ENCODE measurements at regions not wholly inside any gene's neighbourhood (a gene's known extent, or its start where the extent isn't known, plus 50 kb on each side); places are given as distances from the start of the nearest gene placed in this dataset.

DNA sequence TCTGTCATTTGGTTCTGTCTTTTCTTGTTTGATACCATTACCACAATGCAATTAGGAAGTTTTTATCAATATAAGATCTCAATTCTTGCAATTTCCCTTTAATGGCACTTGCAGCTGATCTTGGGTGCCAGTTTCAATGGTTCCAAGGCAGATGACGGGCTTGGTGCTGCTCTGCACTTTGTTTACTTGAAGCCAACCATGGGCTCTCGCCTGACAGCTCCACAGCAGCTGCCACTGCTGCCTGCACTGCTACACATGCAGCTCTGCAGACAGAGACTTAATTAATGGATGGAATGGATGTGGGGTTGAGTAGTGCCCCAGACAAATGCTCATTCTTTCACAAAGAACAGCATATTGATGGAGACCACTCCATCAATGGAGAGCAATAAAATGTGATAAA is 1024.3 kb upstream of the EPHA7 start:
- Mint-ChIP-seq H3K36me3 (no peaks in the 10 kb centered on the region), H3K27ac (no peak overlapping the region), H3K27me3 (no peaks in the 10 kb centered on the region), H3K4me3 (no peak overlapping the region), H3K9me3 (peaks cover 0 to 7% (median 3%) of the 10 kb centered on the region in 7 donors), H3K4me1 (no peaks in the 10 kb centered on the region)
- DNase-seq (no peak), ATAC-seq (ENCODE audit: low read depth in 2 of 2) (no peak)
- Histone ChIP-seq H3K27me3 (ENCODE audit: control insufficient read depth, insufficient read depth, low read length) (no peaks in the 10 kb centered on the region), H3K27ac (ENCODE audit: insufficient read depth, low read length, poor library complexity, severe bottlenecking) (no peak overlapping the region), H3K9me3 (ENCODE audit: control insufficient read depth in 2 of 2, low read length in 2 of 2) (peaks cover 0 to 5% of the 10 kb centered on the region in 2 experiments), H3K4me1 (ENCODE audit: control insufficient read depth, insufficient read depth, low read length, poor library complexity, severe bottlenecking) (no peaks in the 10 kb centered on the region), H3K4me3 (ENCODE audit: low read depth, low read length) (no peak overlapping the region), H3K36me3 (ENCODE audit: control insufficient read depth, insufficient read depth, low read length) (no peaks in the 10 kb centered on the region)

DNA sequence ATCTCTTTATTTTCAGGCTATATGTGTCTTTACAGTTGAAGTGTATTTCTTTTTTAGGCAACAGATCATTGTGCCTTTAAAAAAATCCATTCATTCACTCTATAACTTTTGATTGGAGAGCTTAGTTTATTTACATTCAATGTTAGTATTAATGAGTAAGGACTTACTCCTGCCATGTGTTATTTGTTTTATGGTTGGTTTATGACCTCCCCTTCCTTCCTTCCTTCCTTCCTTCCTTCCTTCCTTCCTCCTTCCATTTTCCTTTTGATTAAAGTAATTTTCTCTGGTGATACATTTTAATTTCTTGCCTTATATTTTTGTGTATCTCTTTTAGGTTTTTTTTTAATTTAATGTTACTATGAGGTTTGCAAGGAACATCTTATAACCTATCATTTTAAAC is 1005.3 kb upstream of the EPHA7 start:
- Histone ChIP-seq H3K27ac (ENCODE audit: insufficient read depth, low read length, poor library complexity, severe bottlenecking) (no peak overlapping the region), H3K4me1 (ENCODE audit: control insufficient read depth, insufficient read depth, low read length, poor library complexity, severe bottlenecking) (no peaks in the 10 kb centered on the region), H3K9me3 (ENCODE audit: control insufficient read depth in 2 of 2, low read length in 2 of 2) (peaks cover 0 to 5% of the 10 kb centered on the region in 2 experiments), H3K36me3 (ENCODE audit: control insufficient read depth, insufficient read depth, low read length) (no peaks in the 10 kb centered on the region), H3K27me3 (ENCODE audit: control insufficient read depth, insufficient read depth, low read length) (no peaks in the 10 kb centered on the region), H3K4me3 (ENCODE audit: low read depth, low read length) (no peak overlapping the region)
- no peak overlapping the region for H3K4me3 Mint-ChIP-seq
- peak overlapping the region in 1 of 3 donors; percentile 48 for H3K27ac Mint-ChIP-seq
- no peaks in the 10 kb centered on the region for H3K4me1 Mint-ChIP-seq
- DNase-seq (no peak), ATAC-seq (ENCODE audit: low read depth in 2 of 2) (no peak)
- peaks cover 0 to 25% (median 10%) of the 10 kb centered on the region in 7 donors for H3K9me3 Mint-ChIP-seq
- no peaks in the 10 kb centered on the region for H3K36me3 Mint-ChIP-seq
- H3K27me3 Mint-ChIP-seq: no peaks in the 10 kb centered on the region

DNA sequence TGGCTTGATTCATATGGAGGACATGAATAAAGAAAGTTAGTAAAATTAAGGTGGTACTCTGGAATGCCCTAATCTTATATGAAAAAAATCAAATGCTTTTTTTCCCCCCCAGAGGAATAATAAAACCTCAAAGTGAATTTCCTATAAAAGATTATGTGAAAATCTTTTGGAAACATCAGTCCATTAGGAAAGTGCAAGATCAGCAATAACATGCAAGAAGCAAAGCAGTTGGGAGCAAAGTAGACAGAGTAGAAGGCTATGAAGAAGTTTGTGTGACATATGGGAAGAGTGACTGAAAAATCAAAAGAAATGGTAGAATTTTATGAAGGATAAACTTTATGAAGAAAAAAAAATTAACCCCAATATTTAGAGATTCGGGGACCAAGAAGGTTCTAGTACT is 998.0 kb upstream of the EPHA7 start:
- Histone ChIP-seq H3K4me3 (ENCODE audit: low read depth, low read length) (no peak overlapping the region), H3K27me3 (ENCODE audit: control insufficient read depth, insufficient read depth, low read length) (no peaks in the 10 kb centered on the region), H3K27ac (ENCODE audit: insufficient read depth, low read length, poor library complexity, severe bottlenecking) (no peak overlapping the region), H3K4me1 (ENCODE audit: control insufficient read depth, insufficient read depth, low read length, poor library complexity, severe bottlenecking) (no peaks in the 10 kb centered on the region), H3K36me3 (ENCODE audit: control insufficient read depth, insufficient read depth, low read length) (no peaks in the 10 kb centered on the region), H3K9me3 (ENCODE audit: control insufficient read depth in 2 of 2, low read length in 2 of 2) (no peaks in the 10 kb centered on the region)
- Mint-ChIP-seq H3K4me3 (no peak overlapping the region), H3K27me3 (no peaks in the 10 kb centered on the region), H3K27ac (no peak overlapping the region), H3K4me1 (no peaks in the 10 kb centered on the region), H3K9me3 (peaks cover 0 to 10% (median 5%) of the 10 kb centered on the region in 7 donors), H3K36me3 (no peaks in the 10 kb centered on the region)
- DNase-seq: no peak
- no peak for ATAC-seq (ENCODE audit: low read depth in 2 of 2)

DNA sequence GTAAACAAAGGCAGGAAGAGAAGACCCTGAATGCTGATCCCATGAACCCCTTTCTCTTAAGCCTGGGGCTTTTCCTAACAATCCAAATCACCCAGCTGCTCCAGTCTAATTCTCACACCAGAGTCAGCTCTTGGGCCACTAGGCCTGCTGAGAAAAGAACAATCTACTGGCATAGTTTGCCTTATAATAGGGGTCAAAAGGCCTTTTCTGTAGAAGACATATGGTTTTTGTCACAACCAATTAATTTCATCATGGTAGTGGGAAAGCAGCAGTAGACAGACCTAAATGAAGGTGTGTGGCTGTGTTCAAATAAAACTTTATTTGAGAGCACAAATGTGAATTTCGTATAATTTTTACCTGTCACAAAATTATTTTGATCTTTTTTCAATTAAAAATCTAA is 994.7 kb upstream of the EPHA7 start:
- H3K27ac Mint-ChIP-seq: no peak overlapping the region
- peaks cover 1 to 11% (median 4%) of the 10 kb centered on the region in 7 donors for H3K9me3 Mint-ChIP-seq
- Histone ChIP-seq H3K4me3 (ENCODE audit: low read depth, low read length) (no peak overlapping the region), H3K4me1 (ENCODE audit: control insufficient read depth, insufficient read depth, low read length, poor library complexity, severe bottlenecking) (no peaks in the 10 kb centered on the region), H3K36me3 (ENCODE audit: control insufficient read depth, insufficient read depth, low read length) (no peaks in the 10 kb centered on the region), H3K27ac (ENCODE audit: insufficient read depth, low read length, poor library complexity, severe bottlenecking) (no peak overlapping the region), H3K27me3 (ENCODE audit: control insufficient read depth, insufficient read depth, low read length) (no peaks in the 10 kb centered on the region), H3K9me3 (ENCODE audit: control insufficient read depth in 2 of 2, low read length in 2 of 2) (no peaks in the 10 kb centered on the region)
- H3K4me3 Mint-ChIP-seq: no peak overlapping the region
- H3K36me3 Mint-ChIP-seq: no peaks in the 10 kb centered on the region
- ATAC-seq (ENCODE audit: low read depth in 2 of 2) (no peak), DNase-seq (no peak)
- H3K27me3 Mint-ChIP-seq: no peaks in the 10 kb centered on the region
- H3K4me1 Mint-ChIP-seq: no peaks in the 10 kb centered on the region

DNA sequence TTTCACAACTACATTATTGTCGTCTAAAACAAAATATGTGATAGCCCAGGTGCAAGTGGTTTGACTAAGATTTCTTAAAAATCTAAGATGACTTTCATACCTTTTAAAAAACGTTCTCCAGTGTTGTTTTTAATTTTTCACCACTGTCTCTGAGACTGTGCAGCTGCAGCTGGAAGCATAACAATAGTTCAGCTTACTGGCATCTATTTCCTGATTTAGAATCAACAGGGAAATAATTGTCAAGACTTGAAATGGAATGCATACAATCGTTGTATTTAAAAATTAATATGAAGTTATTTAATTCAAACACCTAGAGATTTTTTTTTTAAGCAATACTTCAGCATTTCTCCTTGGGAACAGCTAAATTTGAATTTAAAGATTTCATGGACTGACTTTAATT is 982.0 kb upstream of the EPHA7 start:
- H3K4me1 Mint-ChIP-seq: no peaks in the 10 kb centered on the region
- H3K4me3 Mint-ChIP-seq: no peak overlapping the region
- no peak for ATAC-seq (ENCODE audit: low read depth in 2 of 2)
- DNase-seq: no peak
- no peak overlapping the region for H3K27ac Mint-ChIP-seq
- H3K9me3 Mint-ChIP-seq: peaks cover 0 to 8% (median 3%) of the 10 kb centered on the region in 7 donors
- H3K36me3 Mint-ChIP-seq: no peaks in the 10 kb centered on the region
- Histone ChIP-seq H3K4me3 (ENCODE audit: low read depth, low read length) (no peak overlapping the region), H3K9me3 (ENCODE audit: control insufficient read depth in 2 of 2, low read length in 2 of 2) (no peaks in the 10 kb centered on the region), H3K4me1 (ENCODE audit: control insufficient read depth, insufficient read depth, low read length, poor library complexity, severe bottlenecking) (no peaks in the 10 kb centered on the region), H3K27me3 (ENCODE audit: control insufficient read depth, insufficient read depth, low read length) (no peaks in the 10 kb centered on the region), H3K36me3 (ENCODE audit: control insufficient read depth, insufficient read depth, low read length) (no peaks in the 10 kb centered on the region), H3K27ac (ENCODE audit: insufficient read depth, low read length, poor library complexity, severe bottlenecking) (no peak overlapping the region)
- H3K27me3 Mint-ChIP-seq: no peaks in the 10 kb centered on the region

DNA sequence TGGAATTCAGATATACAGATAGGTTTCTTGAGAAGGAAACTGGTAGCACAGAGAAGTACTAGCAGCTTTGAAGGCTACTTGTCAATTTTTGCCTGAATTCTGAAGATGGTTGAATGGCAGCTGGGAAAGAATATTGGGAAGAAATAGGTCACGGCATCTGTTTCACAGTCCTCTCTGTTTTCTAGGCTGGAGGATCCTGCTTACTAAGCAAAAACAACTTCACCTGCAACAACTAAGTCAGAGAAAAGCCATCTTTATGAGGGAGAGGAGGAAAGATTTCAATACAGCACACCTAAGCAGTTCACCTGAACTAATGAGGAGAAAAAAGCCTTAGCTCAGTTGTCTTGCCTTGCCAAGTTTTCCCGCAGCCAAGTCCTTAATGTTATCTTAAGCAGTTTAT is 975.5 kb upstream of the EPHA7 start:
- no peak overlapping the region for H3K27ac ChIP-seq (ENCODE audit: insufficient read depth, low read length, poor library complexity, severe bottlenecking)
- no peaks in the 10 kb centered on the region for H3K36me3 ChIP-seq (ENCODE audit: control insufficient read depth, insufficient read depth, low read length)

DNA sequence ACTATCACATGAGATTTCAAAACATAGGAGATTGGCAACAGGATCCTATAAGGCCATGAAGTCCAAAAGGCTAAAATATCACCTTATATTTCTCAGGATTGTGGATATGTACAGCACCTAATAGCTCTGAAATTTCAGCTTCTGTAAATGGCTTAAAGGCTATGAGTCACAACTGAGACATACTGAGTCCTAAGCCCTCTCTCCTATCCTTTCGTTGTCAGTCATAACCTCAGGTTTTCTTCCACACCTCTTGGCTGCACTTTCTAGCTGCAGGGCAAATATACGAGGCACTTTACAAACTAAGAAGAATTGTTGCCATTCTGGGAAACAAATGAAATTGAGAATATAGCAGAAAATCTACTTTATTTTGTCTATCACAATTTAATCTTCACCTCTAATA is 969.9 kb upstream of the EPHA7 start:
- peaks cover 0 to 3% (median 0%) of the 10 kb centered on the region in 7 donors for H3K9me3 Mint-ChIP-seq
- no peaks in the 10 kb centered on the region for H3K4me1 Mint-ChIP-seq
- no peaks in the 10 kb centered on the region for H3K9me3 ChIP-seq (ENCODE audit: control insufficient read depth in 2 of 2, low read length in 2 of 2)
- H3K27me3 ChIP-seq (ENCODE audit: control insufficient read depth, insufficient read depth, low read length): no peaks in the 10 kb centered on the region
- H3K4me3 Mint-ChIP-seq: no peak overlapping the region
- no peaks in the 10 kb centered on the region for H3K4me1 ChIP-seq (ENCODE audit: control insufficient read depth, insufficient read depth, low read length, poor library complexity, severe bottlenecking)
- no peaks in the 10 kb centered on the region for H3K36me3 Mint-ChIP-seq
- no peak for DNase-seq
- no peak for ATAC-seq (ENCODE audit: low read depth in 2 of 2)
- no peaks in the 10 kb centered on the region for H3K36me3 ChIP-seq (ENCODE audit: control insufficient read depth, insufficient read depth, low read length)
- H3K27ac ChIP-seq (ENCODE audit: insufficient read depth, low read length, poor library complexity, severe bottlenecking): no peak overlapping the region
- no peak overlapping the region for H3K27ac Mint-ChIP-seq
- no peak overlapping the region for H3K4me3 ChIP-seq (ENCODE audit: low read depth, low read length)
- no peaks in the 10 kb centered on the region for H3K27me3 Mint-ChIP-seq

More for the DNA sequence above, 975.5 kb upstream of the EPHA7 start:
- no peak overlapping the region for H3K4me3 ChIP-seq (ENCODE audit: low read depth, low read length)
- ATAC-seq (ENCODE audit: low read depth in 2 of 2): no peak
- no peaks in the 10 kb centered on the region for H3K27me3 ChIP-seq (ENCODE audit: control insufficient read depth, insufficient read depth, low read length)
- no peaks in the 10 kb centered on the region for H3K9me3 ChIP-seq (ENCODE audit: control insufficient read depth in 2 of 2, low read length in 2 of 2)
- H3K9me3 Mint-ChIP-seq: peaks cover 0 to 6% (median 0%) of the 10 kb centered on the region in 7 donors
- H3K36me3 Mint-ChIP-seq: no peaks in the 10 kb centered on the region
- no peak overlapping the region for H3K4me3 Mint-ChIP-seq
- no peaks in the 10 kb centered on the region for H3K4me1 ChIP-seq (ENCODE audit: control insufficient read depth, insufficient read depth, low read length, poor library complexity, severe bottlenecking)
- no peaks in the 10 kb centered on the region for H3K4me1 Mint-ChIP-seq
- DNase-seq: no peak
- H3K27me3 Mint-ChIP-seq: no peaks in the 10 kb centered on the region
- no peak overlapping the region for H3K27ac Mint-ChIP-seq

DNA sequence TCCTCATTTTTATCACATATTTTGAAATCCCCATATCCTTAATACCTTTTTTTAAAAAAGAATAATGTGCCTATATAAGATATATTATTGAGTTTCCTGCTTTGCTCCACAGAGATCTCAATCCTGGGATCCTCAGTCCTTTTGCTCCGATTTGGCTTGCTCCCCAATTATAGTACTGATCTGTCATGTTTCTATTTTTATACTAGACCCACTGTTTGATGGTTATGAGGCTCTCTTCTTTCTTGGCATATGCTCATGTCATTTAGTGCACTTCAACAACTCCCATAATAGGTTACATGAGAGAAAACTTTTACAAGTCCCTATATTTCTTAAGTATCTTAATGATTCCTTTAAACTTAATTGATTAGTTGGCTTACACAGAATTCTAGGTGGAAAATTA is 958.5 kb upstream of the EPHA7 start:
- peaks cover 1 to 13% (median 5%) of the 10 kb centered on the region in 7 donors for H3K9me3 Mint-ChIP-seq
- no peaks in the 10 kb centered on the region for H3K36me3 Mint-ChIP-seq
- Histone ChIP-seq H3K27me3 (ENCODE audit: control insufficient read depth, insufficient read depth, low read length) (no peaks in the 10 kb centered on the region), H3K36me3 (ENCODE audit: control insufficient read depth, insufficient read depth, low read length) (no peaks in the 10 kb centered on the region), H3K9me3 (ENCODE audit: control insufficient read depth in 2 of 2, low read length in 2 of 2) (peaks cover 0 to 5% of the 10 kb centered on the region in 2 experiments), H3K4me3 (ENCODE audit: low read depth, low read length) (no peak overlapping the region), H3K4me1 (ENCODE audit: control insufficient read depth, insufficient read depth, low read length, poor library complexity, severe bottlenecking) (no peaks in the 10 kb centered on the region), H3K27ac (ENCODE audit: insufficient read depth, low read length, poor library complexity, severe bottlenecking) (no peak overlapping the region)
- no peak overlapping the region for H3K27ac Mint-ChIP-seq
- H3K4me3 Mint-ChIP-seq: no peak overlapping the region
- ATAC-seq (ENCODE audit: low read depth in 2 of 2) (no peak), DNase-seq (no peak)
- no peaks in the 10 kb centered on the region for H3K4me1 Mint-ChIP-seq
- no peaks in the 10 kb centered on the region for H3K27me3 Mint-ChIP-seq
